ENCODE measurements at regions not wholly inside any gene's neighbourhood (a gene's known extent, or its start where the extent isn't known, plus 50 kb on each side); places are given as distances from the start of the nearest gene placed in this dataset.

DNA sequence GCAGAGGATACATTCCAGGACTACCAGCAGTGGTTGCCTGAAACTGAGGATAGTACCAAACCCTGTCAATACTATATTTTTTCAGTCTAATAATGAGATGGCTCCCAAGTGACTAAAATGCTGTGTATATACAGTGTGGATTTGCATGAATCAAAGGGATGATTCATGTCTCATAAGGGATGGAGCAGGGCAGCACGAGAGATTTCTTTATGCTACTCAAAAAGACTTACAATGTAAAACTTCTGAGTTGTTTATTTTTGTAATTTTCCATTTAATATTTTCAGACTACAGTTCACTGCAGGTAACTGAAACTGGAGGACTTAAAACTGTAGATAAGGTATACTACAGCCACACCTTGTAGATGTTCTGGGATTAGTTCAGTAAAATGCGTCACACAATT lies 674.7 kb upstream of the SALL1 start:
- H3K4me1 ChIP-seq (ENCODE audit: control insufficient read depth in 1 of 2, insufficient read depth in 2 of 2, low read length in 2 of 2): no peaks in the 10 kb centered on the region
- ChIA-PET RAD21 (ENCODE audit: low non-redundant PET in 1 of 2, low total read pairs in 2 of 2, uncharacterized antibody in 2 of 2, unreplicated experiment in 2 of 2) (no interaction called here), POLR2A (no interaction called here), CTCF (no interaction called here)
- H4K20me1 ChIP-seq (ENCODE audit: insufficient read depth): no peaks in the 10 kb centered on the region
- no peak overlapping the region for H3K27ac ChIP-seq (ENCODE audit: low read depth, low read length)
- no TSS peak for BruUV-seq (replicated peaks)
- no peak overlapping the region for H3K4me2 ChIP-seq (ENCODE audit: low read length)
- intact Hi-C loops (cut with micrococcal nuclease): no loop called here
- TF ChIP-seq CEBPB (IDR thresholded peaks at IDR 0.05; ENCODE audit: low read depth): no peak
- H3K9ac ChIP-seq (ENCODE audit: low read length): no peak overlapping the region
- H3K27me3 ChIP-seq (ENCODE audit: insufficient read depth, low read length): no peaks in the 10 kb centered on the region
- peaks cover 3 to 13% of the 10 kb centered on the region in 2 experiments; a peak in 1 of 4 replicates for H3K9me3 ChIP-seq (ENCODE audit: control insufficient read depth in 1 of 2, insufficient read depth in 1 of 2, low read depth in 1 of 2, low read length in 2 of 2)
- H3K4me3 ChIP-seq (replicated peaks in 1 of 2; ENCODE audit: low read depth in 1 of 2, low read length in 2 of 2): no peak overlapping the region
- H3K79me2 ChIP-seq (ENCODE audit: insufficient read depth, low read length): no peaks in the 10 kb centered on the region
- no peaks in the 10 kb centered on the region for H3K36me3 ChIP-seq (ENCODE audit: control insufficient read depth in 1 of 2, insufficient read depth in 2 of 2, low read length in 2 of 2)
- DNase-seq (ENCODE audit: low read depth, low spot score): no peak
- no peak for ATAC-seq
- H2AFZ ChIP-seq (ENCODE audit: low read depth, low read length, poor library complexity, severe bottlenecking): no peak overlapping the region
- no peaks in the 10 kb centered on the region for H3K9me2 ChIP-seq (ENCODE audit: insufficient read depth)

DNA sequence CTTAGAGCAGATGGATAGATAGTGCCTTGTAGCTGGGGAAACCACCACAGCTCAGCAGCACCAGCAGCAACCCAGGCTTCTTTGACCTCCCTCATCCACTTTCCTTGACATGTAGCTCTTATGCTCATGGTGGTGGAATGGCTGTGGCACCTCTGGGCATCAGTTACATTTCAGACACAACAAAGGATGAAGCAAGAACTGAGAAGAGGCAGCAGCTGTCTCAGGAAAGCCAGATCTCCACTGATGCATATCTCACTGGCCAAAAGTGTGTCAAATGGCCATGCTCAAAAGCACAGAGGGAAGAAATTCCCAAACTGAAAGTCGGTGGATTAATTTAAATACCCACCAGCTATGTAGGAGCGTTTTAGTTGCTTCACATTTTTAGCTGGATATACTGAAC lies 671.4 kb upstream of the SALL1 start:
- Histone ChIP-seq H3K79me2 (ENCODE audit: insufficient read depth, low read length) (no peaks in the 10 kb centered on the region), H3K27me3 (ENCODE audit: insufficient read depth, low read length) (no peaks in the 10 kb centered on the region), H3K36me3 (ENCODE audit: control insufficient read depth in 1 of 2, insufficient read depth in 2 of 2, low read length in 2 of 2) (no peaks in the 10 kb centered on the region), H4K20me1 (ENCODE audit: insufficient read depth) (no peaks in the 10 kb centered on the region), H3K4me3 (replicated peaks in 1 of 2; ENCODE audit: low read depth in 1 of 2, low read length in 2 of 2) (no peak overlapping the region), H3K4me2 (ENCODE audit: low read length) (no peak overlapping the region), H2AFZ (ENCODE audit: low read depth, low read length, poor library complexity, severe bottlenecking) (no peak overlapping the region), H3K4me1 (ENCODE audit: control insufficient read depth in 1 of 2, insufficient read depth in 2 of 2, low read length in 2 of 2) (no peaks in the 10 kb centered on the region), H3K9ac (ENCODE audit: low read length) (no peak overlapping the region), H3K9me3 (ENCODE audit: control insufficient read depth in 1 of 2, insufficient read depth in 1 of 2, low read depth in 1 of 2, low read length in 2 of 2) (peaks cover 9 to 14% of the 10 kb centered on the region in 2 experiments; a peak in 1 of 4 replicates), H3K9me2 (ENCODE audit: insufficient read depth) (no peaks in the 10 kb centered on the region), H3K27ac (ENCODE audit: low read depth, low read length) (no peak overlapping the region)
- BruUV-seq (replicated peaks): no TSS peak
- ChIA-PET RAD21 (ENCODE audit: low non-redundant PET in 1 of 2, low total read pairs in 2 of 2, uncharacterized antibody in 2 of 2, unreplicated experiment in 2 of 2) (no interaction called here), POLR2A (no interaction called here), CTCF (no interaction called here)
- no peak for ATAC-seq
- intact Hi-C loops (cut with micrococcal nuclease): no loop called here
- DNase-seq (ENCODE audit: low read depth, low spot score): no peak
- TF ChIP-seq FOSL1 (IDR thresholded peaks at IDR 0.05; ENCODE audit: low read depth): no peak
- TF ChIP-seq ATF3 (IDR thresholded peaks at IDR 0.05): no peak
- no peak for TF ChIP-seq SRF (IDR thresholded peaks at IDR 0.05; ENCODE audit: low read depth)
- no peak for TF ChIP-seq POLR2AphosphoS5 (IDR thresholded peaks at IDR 0.05; ENCODE audit: low read depth, low read length)
- no peak for TF ChIP-seq JUND (IDR thresholded peaks at IDR 0.05)
- TF ChIP-seq EZH2 (IDR thresholded peaks at IDR 0.05): no peak
- no peak for TF ChIP-seq RAD21 (IDR thresholded peaks at IDR 0.05; ENCODE audit: low read depth)
- no peak for TF ChIP-seq CEBPB (IDR thresholded peaks at IDR 0.05; ENCODE audit: low read depth)
- TF ChIP-seq REST (IDR thresholded peaks at IDR 0.05; ENCODE audit: low read depth): no peak
- no peak for TF ChIP-seq ELF1 (IDR thresholded peaks at IDR 0.05; ENCODE audit: borderline replicate concordance, low read depth)
- no peak for TF ChIP-seq ZNF274 (IDR thresholded peaks at IDR 0.05; ENCODE audit: low read depth, low read length)
- TF ChIP-seq CBX3 (IDR thresholded peaks at IDR 0.05; ENCODE audit: low read depth): no peak
- TF ChIP-seq YY1 (IDR thresholded peaks at IDR 0.05; ENCODE audit: extremely low read depth, insufficient replicate concordance, low read depth, low read length): no peak
- TF ChIP-seq SP1 (IDR thresholded peaks at IDR 0.05; ENCODE audit: low read depth): no peak
- no peak for TF ChIP-seq ZFX (IDR thresholded peaks at IDR 0.05)
- no peak for TF ChIP-seq TCF7L2 (IDR thresholded peaks at IDR 0.05; ENCODE audit: borderline replicate concordance, extremely low read depth, insufficient read depth, insufficient read length)
- TF ChIP-seq ZBTB33 (IDR thresholded peaks at IDR 0.05; ENCODE audit: extremely low read depth, insufficient replicate concordance, low read length): no peak
